A673 (cell line): ENCODE measurements at regions not wholly inside any gene's neighbourhood (a gene's known extent, or its start where the extent isn't known, plus 50 kb on each side); places are given as distances from the start of the nearest gene placed in this dataset.

Experiments used
- BruUV-seq: library from RNA; stranded (reverse); fragments of 400-500 nt; replicated peaks from 2 replicates; lab custom pipeline; 2021; lab: Mats Ljungman, UMichigan
- CTCF ChIA-PET: fragments of 300-600 bp; sonication (Branson Sonifier 250); formaldehyde crosslinking; loops from one replicate; lab custom pipeline; 2022; ENCODE audit warnings: antibody characterized with exemption; lab: Charles Lee
- POLR2A ChIA-PET: fragments of 300-600 bp; sonication (Branson Sonifier 250); formaldehyde crosslinking; loops from one replicate; lab custom pipeline; 2022; ENCODE audit warnings: antibody characterized with exemption; ENCODE audit not compliant: low non-redundant PET; lab: Charles Lee
- DNase-seq: peaks from one replicate; pipeline ENCODE4 v3.0.0-alpha.2; 2015; ENCODE audit warnings: low spot score
- H3K27ac ChIP-seq: fragments of 200-600 bp; sonication (generic); 2 replicates; pipeline ENCODE4 v1.5.1; 2016; ENCODE audit warnings: mixed run types, low read depth, mild to moderate bottlenecking, mixed read lengths, antibody characterized with exemption, low read length; ENCODE audit not compliant: poor library complexity, severe bottlenecking
- H3K27me3 ChIP-seq: fragments of 200-600 bp; sonication (generic); replicated peaks from 2 replicates; pipeline ENCODE4 v1.6.1; 2017; ENCODE audit warnings: mixed run types, low read depth, mild to moderate bottlenecking, mixed read lengths, antibody characterized with exemption, low read length; ENCODE audit not compliant: insufficient read depth, poor library complexity
- H3K36me3 ChIP-seq: fragments of 200-600 bp; sonication (generic); 2 replicates; pipeline ENCODE4 v1.6.1; 2016; ENCODE audit warnings: mixed run types, mild to moderate bottlenecking, mixed read lengths, antibody characterized with exemption, low read length; ENCODE audit not compliant: insufficient read depth, poor library complexity, severe bottlenecking
- H3K4me1 ChIP-seq: fragments of 200-600 bp; sonication (generic); 2 replicates; pipeline ENCODE4 v1.6.1; 2017; ENCODE audit warnings: mixed run types, mild to moderate bottlenecking, mixed read lengths, antibody characterized with exemption, low read length; ENCODE audit not compliant: insufficient read depth, poor library complexity, severe bottlenecking
- H3K4me3 ChIP-seq: fragments of 200-600 bp; sonication (generic); 2 replicates; pipeline ENCODE4 v1.5.1; 2016; ENCODE audit warnings: low read depth, mixed run types, mild to moderate bottlenecking, mixed read lengths, low read length; ENCODE audit not compliant: poor library complexity, severe bottlenecking
- H3K9me3 ChIP-seq: fragments of 200-600 bp; sonication (generic); 2 replicates; pipeline ENCODE4 v1.6.1; 2016; ENCODE audit warnings: mixed run types, low read depth, mild to moderate bottlenecking, mixed read lengths, antibody characterized with exemption, low read length; ENCODE audit not compliant: poor library complexity, severe bottlenecking
- CTCF ChIP-seq: fragments of 300-800, 200-600 bp; sonication (generic); conservative IDR thresholded peaks from 2 replicates; pipeline ENCODE4 v1.5.1; 2017; ENCODE audit warnings: low read depth, mild to moderate bottlenecking, antibody characterized with exemption, low read length, moderate library complexity, mixed read lengths
- EZH2 ChIP-seq: fragments of 200-600 bp; sonication (generic); IDR thresholded peaks from 2 replicates; pipeline ENCODE4 v1.6.1; 2017; ENCODE audit warnings: borderline replicate concordance, low read depth, mild to moderate bottlenecking, mixed read lengths, antibody characterized with exemption, low read length; ENCODE audit not compliant: poor library complexity, severe bottlenecking
- intact Hi-C: fragments of 100-400 bp; cut with micrococcal nuclease; formaldehyde crosslinking; loops from one replicate; pipeline ENCODE4 v1.10.0; 2022; ENCODE audit not compliant: unreplicated experiment

DNA sequence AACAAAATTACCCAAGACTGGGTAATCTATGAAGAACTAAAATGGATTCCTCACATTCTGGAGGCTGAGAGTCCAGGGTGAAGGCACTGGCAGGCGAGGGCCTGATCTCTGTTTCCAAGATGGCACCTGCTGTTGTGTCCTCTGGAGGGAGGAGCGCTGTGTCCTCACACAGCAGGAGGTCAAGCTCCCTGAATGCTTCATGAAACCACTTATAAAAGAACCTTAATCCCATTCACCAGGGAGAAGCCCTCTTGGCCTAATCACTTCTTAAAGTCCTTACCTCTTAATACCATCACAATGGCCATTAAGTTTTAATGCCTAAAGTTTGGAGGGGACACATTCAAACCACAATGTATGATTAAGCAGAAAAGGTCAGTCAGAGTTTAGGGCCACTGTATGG lies 172.4 kb downstream of the EMP1 start:
- TF ChIP-seq CTCF: no peak
- no peak for TF ChIP-seq EZH2
- Histone ChIP-seq H3K4me3 (no peak overlapping the region), H3K36me3 (no peaks in the 10 kb centered on the region), H3K27me3 (peaks cover 47% of the 10 kb centered on the region), H3K9me3 (no peaks in the 10 kb centered on the region), H3K27ac (no peak overlapping the region), H3K4me1 (no peaks in the 10 kb centered on the region)
- BruUV-seq: no TSS peak
- DNase-seq: no peak
- intact Hi-C loops: loop anchor here (10.0 kb wide), 1 partner anchor 296 kb away; no protein-coding TSS in a partner anchor
- ChIA-PET CTCF (no interaction called here), POLR2A (no interaction called here)

- BruUV-seq: no TSS peak
- no peak for DNase-seq
- ChIA-PET CTCF (no interaction called here), POLR2A (no interaction called here)
- Histone ChIP-seq H3K4me3 (no peak overlapping the region), H3K4me1 (no peaks in the 10 kb centered on the region), H3K27me3 (peaks cover 45% of the 10 kb centered on the region), H3K27ac (no peak overlapping the region), H3K9me3 (no peaks in the 10 kb centered on the region), H3K36me3 (no peaks in the 10 kb centered on the region)
- TF ChIP-seq CTCF (no peak), EZH2 (no peak)
- intact Hi-C loops: loop anchor here (10.0 kb wide), 1 partner anchor 296 kb away; no protein-coding TSS in a partner anchor
Observed at GRCh38 chr12:13368431-13368830, 171.9 kb downstream of the EMP1 start.

DNA sequence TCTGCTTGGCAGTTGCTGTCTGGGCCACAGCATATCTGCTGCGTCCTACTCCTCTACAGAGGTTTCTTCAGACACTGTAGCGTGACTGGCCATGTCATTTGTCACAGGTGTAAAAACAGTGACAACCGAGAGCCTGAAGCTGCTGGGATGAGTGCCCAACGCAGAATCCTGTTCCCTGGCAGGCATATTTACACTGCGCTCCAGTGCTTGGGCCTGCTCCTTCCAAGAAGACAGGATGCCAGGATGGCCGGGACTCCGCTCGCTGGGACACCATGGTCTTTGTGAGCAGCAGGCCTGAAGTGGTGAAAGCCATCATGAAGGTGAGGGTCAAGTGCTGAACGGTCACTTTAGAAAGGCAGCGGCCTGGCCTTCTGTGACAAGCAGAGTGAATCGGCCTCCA lies 171.4 kb downstream of the EMP1 start:
- POLR2A ChIA-PET: no interaction called here
- Histone ChIP-seq H3K27me3 (peaks cover 40% of the 10 kb centered on the region), H3K36me3 (no peaks in the 10 kb centered on the region), H3K9me3 (no peaks in the 10 kb centered on the region), H3K4me3 (no peak overlapping the region), H3K4me1 (no peaks in the 10 kb centered on the region), H3K27ac (no peak overlapping the region)
- no peak for TF ChIP-seq EZH2
- TF ChIP-seq CTCF: no peak
- CTCF ChIA-PET: no interaction called here
- BruUV-seq: no TSS peak
- intact Hi-C loops: loop anchor here (10.0 kb wide), 1 partner anchor 297 kb away; no protein-coding TSS in a partner anchor
- DNase-seq: no peak
